ENCODE measurements at regions not wholly inside any gene's neighbourhood (a gene's known extent, or its start where the extent isn't known, plus 50 kb on each side); places are given as distances from the start of the nearest gene placed in this dataset.

DNA sequence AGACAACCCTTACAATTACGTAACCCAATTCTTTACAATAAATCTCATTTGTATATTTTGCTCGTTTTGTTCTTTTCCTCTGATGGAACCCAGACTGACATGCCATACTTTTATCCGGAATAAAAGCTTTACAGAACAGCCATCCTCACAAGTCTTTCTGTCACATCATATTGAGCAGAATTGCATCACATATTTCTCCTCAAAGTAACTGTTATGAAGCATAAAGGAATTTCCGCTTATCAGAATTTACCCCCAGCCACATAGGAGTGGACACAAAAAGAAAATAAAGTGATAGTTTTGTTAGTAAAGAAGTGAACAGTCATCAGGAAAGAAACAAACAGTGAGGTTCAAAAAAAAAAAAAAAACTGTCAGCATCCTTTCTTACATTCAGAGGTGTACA lies 539.5 kb upstream of the LUZP2 start:
- no peak overlapping the region for H3K4me3 ChIP-seq (ENCODE audit: low read length)
- no peaks in the 10 kb centered on the region; the same call in 1 of the 2 replicates for H3K9me3 ChIP-seq (ENCODE audit: control insufficient read depth, insufficient read depth, low read length)
- no peaks in the 10 kb centered on the region for H3K36me3 ChIP-seq (ENCODE audit: control insufficient read depth, low read length)
- no peaks in the 10 kb centered on the region for H3K9me2 ChIP-seq (replicated peaks; ENCODE audit: control insufficient read depth, low read length)
- no peak overlapping the region for H3K27ac ChIP-seq (ENCODE audit: low read depth, low read length)
- H3K4me2 ChIP-seq (ENCODE audit: low read length) = no peak overlapping the region
- no peaks in the 10 kb centered on the region for H4K20me1 ChIP-seq (ENCODE audit: control insufficient read depth, insufficient read depth, low read depth, low read length)
- H3K27me3 ChIP-seq (ENCODE audit: control insufficient read depth, low read length) = no peaks in the 10 kb centered on the region
- no peak for TF ChIP-seq EZH2phosphoT487 (IDR thresholded peaks at IDR 0.05; ENCODE audit: borderline replicate concordance, low read length)
- TF ChIP-seq, protein P1, sequence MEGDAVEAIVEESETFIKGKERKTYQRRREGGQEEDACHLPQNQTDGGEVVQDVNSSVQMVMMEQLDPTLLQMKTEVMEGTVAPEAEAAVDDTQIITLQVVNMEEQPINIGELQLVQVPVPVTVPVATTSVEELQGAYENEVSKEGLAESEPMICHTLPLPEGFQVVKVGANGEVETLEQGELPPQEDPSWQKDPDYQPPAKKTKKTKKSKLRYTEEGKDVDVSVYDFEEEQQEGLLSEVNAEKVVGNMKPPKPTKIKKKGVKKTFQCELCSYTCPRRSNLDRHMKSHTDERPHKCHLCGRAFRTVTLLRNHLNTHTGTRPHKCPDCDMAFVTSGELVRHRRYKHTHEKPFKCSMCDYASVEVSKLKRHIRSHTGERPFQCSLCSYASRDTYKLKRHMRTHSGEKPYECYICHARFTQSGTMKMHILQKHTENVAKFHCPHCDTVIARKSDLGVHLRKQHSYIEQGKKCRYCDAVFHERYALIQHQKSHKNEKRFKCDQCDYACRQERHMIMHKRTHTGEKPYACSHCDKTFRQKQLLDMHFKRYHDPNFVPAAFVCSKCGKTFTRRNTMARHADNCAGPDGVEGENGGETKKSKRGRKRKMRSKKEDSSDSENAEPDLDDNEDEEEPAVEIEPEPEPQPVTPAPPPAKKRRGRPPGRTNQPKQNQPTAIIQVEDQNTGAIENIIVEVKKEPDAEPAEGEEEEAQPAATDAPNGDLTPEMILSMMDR (IDR thresholded peaks at IDR 0.05; ENCODE audit: low read depth, low read length, poor library complexity, severe bottlenecking) = no peak
- no peaks in the 10 kb centered on the region for H3K79me2 ChIP-seq (ENCODE audit: control insufficient read depth, low read length)
- H3K4me1 ChIP-seq (ENCODE audit: control insufficient read depth, low read length) = no peaks in the 10 kb centered on the region
- H3F3A ChIP-seq (ENCODE audit: control insufficient read depth, insufficient read depth) = no peaks in the 10 kb centered on the region

DNA sequence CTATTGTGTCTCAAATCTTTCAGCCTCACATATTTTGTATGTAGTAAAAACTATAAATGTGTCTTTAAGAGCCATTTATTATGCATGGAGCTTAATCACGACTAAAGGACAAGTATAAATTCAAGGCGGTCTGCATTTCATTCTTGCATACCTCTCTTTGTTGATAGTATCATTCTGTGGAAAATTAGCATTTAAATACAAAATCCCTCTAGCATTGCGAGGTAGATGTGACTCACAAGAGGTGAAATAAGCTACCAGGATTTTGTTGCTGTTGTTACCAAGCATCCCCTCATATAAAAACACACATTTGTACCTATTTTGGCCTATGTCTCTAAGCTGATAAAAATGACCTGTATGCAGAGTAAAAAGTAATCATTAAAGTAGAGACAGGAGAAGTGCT lies 537.4 kb upstream of the LUZP2 start:
- Histone ChIP-seq H3K9me3 (ENCODE audit: control insufficient read depth, insufficient read depth, low read length) (no peaks in the 10 kb centered on the region; the same call in 1 of the 2 replicates), H4K20me1 (ENCODE audit: control insufficient read depth, insufficient read depth, low read depth, low read length) (no peaks in the 10 kb centered on the region), H3K9me2 (replicated peaks; ENCODE audit: control insufficient read depth, low read length) (no peaks in the 10 kb centered on the region), H3K4me3 (ENCODE audit: low read length) (no peak overlapping the region), H3K79me2 (ENCODE audit: control insufficient read depth, low read length) (no peaks in the 10 kb centered on the region), H3K27ac (ENCODE audit: low read depth, low read length) (no peak overlapping the region), H3K36me3 (ENCODE audit: control insufficient read depth, low read length) (no peaks in the 10 kb centered on the region), H3K4me1 (ENCODE audit: control insufficient read depth, low read length) (no peaks in the 10 kb centered on the region), H3K27me3 (ENCODE audit: control insufficient read depth, low read length) (no peaks in the 10 kb centered on the region), H3F3A (ENCODE audit: control insufficient read depth, insufficient read depth) (no peaks in the 10 kb centered on the region), H3K4me2 (ENCODE audit: low read length) (no peak overlapping the region)
- TF ChIP-seq, protein P1 (IDR thresholded peaks at IDR 0.05; ENCODE audit: low read depth, low read length, poor library complexity, severe bottlenecking) = no peak
- TF ChIP-seq EZH2phosphoT487 (IDR thresholded peaks at IDR 0.05; ENCODE audit: borderline replicate concordance, low read length) = no peak

DNA sequence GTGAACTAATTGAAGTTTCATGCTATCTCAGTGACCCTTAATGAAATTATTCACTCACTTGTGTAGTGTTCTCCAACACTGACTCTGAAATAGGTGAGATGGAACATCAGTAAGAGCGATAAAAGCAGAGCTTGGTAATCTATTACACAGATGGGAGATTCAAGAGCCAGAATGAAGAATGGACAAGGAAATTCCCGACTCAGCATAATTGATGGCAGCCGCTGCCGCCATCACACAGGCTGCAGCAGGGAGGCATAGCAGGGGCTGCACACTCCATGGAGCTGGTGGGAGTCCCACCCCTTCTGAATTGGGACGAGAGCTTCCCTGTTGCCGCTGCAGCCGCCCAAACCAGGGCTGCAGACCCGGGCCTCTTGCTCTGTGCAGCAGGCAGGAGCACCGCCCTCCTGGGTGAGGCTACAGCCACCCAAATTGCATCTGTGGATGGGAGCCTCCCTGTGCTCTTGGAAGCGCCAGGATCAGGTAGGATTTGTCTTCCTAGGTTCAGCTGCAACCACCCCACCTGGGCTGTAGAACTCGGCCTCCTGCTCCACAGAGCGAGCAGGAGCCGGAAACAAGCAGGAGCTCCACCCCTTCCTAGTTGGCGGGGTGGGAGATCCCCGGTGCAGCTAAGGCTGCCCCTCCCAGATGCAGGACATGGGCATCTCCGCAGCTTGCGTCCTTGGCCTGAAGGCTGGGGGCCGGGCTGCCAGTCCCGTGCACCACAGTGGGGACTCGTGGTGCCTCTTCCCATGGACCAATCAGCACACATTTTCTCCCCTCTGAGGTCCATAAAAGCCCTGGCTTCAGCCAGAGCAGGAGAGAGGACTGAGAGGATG lies 535.1 kb upstream of the LUZP2 start:
- H3K79me2 ChIP-seq (ENCODE audit: control insufficient read depth, low read length) = no peaks in the 10 kb centered on the region

DNA sequence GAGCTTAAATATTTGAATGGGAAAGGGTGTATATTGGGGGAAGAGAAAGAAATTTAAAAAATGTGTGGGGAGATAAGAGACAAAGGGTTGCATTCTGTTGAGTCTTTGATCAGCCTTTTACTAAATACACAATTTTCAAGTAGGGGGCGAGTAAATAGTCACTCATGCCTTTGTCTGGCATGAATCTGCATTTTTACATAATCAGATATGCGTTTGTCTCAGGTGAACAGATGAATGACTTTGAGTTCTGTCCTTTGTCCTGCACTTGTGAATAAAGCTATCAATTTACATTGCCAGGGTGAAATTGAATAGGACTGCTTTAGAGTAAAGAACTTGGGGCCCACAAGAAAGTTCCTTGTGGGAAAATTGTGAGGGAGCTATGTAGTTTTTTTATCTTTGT lies 523.6 kb upstream of the LUZP2 start:
- H3K4me3 ChIP-seq (ENCODE audit: low read length) = no peak overlapping the region
- no peaks in the 10 kb centered on the region for H3K4me1 ChIP-seq (ENCODE audit: control insufficient read depth, low read length)

More for the DNA sequence above, 535.1 kb upstream of the LUZP2 start:
- TF ChIP-seq EZH2phosphoT487 (IDR thresholded peaks at IDR 0.05; ENCODE audit: borderline replicate concordance, low read length) = no peak
- H3K36me3 ChIP-seq (ENCODE audit: control insufficient read depth, low read length) = no peaks in the 10 kb centered on the region
- no peak overlapping the region for H3K4me2 ChIP-seq (ENCODE audit: low read length)
- H3K4me1 ChIP-seq (ENCODE audit: control insufficient read depth, low read length) = no peaks in the 10 kb centered on the region
- H4K20me1 ChIP-seq (ENCODE audit: control insufficient read depth, insufficient read depth, low read depth, low read length) = no peaks in the 10 kb centered on the region
- H3K4me3 ChIP-seq (ENCODE audit: low read length) = no peak overlapping the region
- no peaks in the 10 kb centered on the region for H3F3A ChIP-seq (ENCODE audit: control insufficient read depth, insufficient read depth)
- no peaks in the 10 kb centered on the region; the same call in 1 of the 2 replicates for H3K9me3 ChIP-seq (ENCODE audit: control insufficient read depth, insufficient read depth, low read length)
- H3K27ac ChIP-seq (ENCODE audit: low read depth, low read length) = no peak overlapping the region
- no peaks in the 10 kb centered on the region for H3K27me3 ChIP-seq (ENCODE audit: control insufficient read depth, low read length)
- H3K9me2 ChIP-seq (replicated peaks; ENCODE audit: control insufficient read depth, low read length) = no peaks in the 10 kb centered on the region

More for the DNA sequence above, 523.6 kb upstream of the LUZP2 start:
- H3K27ac ChIP-seq (ENCODE audit: low read depth, low read length) = no peak overlapping the region
- no peak for TF ChIP-seq EZH2phosphoT487 (IDR thresholded peaks at IDR 0.05; ENCODE audit: borderline replicate concordance, low read length)
- TF ChIP-seq, protein P1 (IDR thresholded peaks at IDR 0.05; ENCODE audit: low read depth, low read length, poor library complexity, severe bottlenecking) = no peak
- no peaks in the 10 kb centered on the region for H3K9me3 ChIP-seq (ENCODE audit: control insufficient read depth, insufficient read depth, low read length)
- H3F3A ChIP-seq (ENCODE audit: control insufficient read depth, insufficient read depth) = no peaks in the 10 kb centered on the region
- H3K36me3 ChIP-seq (ENCODE audit: control insufficient read depth, low read length) = no peaks in the 10 kb centered on the region
- no peak overlapping the region for H3K4me2 ChIP-seq (ENCODE audit: low read length)
- H3K27me3 ChIP-seq (ENCODE audit: control insufficient read depth, low read length) = no peaks in the 10 kb centered on the region
- H3K9me2 ChIP-seq (replicated peaks; ENCODE audit: control insufficient read depth, low read length) = no peaks in the 10 kb centered on the region
- H3K79me2 ChIP-seq (ENCODE audit: control insufficient read depth, low read length) = no peaks in the 10 kb centered on the region
- H4K20me1 ChIP-seq (ENCODE audit: control insufficient read depth, insufficient read depth, low read depth, low read length) = no peaks in the 10 kb centered on the region

Measured in DOHH2 (cell line).